ENCODE measurements at regions not wholly inside any gene's neighbourhood (a gene's known extent, or its start where the extent isn't known, plus 50 kb on each side); places are given as distances from the start of the nearest gene placed in this dataset.

DNA sequence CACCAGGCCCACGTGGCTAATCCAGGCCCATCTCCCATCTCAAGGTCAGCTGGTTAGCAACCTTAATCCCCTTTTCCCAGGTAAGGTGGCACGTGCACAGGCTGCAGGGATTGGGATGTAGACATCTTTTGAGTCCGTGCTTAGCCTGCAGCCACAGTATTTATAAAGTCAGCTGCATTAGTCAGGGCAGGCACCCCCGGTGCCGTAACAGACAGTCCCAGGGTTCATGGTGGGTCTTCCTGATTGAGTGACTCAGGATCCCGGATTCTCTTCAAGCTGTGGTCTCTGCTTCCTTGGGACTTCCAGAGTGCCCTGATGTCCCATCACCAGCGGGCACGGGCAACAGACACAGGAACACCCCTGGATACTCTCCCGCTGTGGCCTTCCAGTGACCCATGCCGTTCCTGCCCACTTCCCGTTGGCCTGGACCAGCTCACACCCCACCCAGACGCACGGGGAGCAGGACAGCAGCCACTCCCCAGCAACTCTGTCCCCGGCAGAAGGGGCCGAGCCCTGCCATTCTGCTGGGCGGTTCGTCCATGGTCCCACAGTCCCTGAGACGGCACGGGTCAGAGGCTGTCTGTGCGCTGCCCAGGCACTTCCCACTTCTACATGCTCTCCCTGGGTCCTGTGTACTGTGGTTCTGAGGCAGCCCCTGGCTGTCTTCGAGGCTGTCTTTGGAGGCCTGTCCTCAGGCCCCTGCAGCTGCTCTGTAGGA is 248.6 kb upstream of the GSE1 start:
- WGBS = 82% methylated on average over 8 of the region's 21 CpGs
- TF ChIP-seq POLR2A (IDR thresholded peaks at IDR 0.05) = no peak
- TF ChIP-seq, protein P1, sequence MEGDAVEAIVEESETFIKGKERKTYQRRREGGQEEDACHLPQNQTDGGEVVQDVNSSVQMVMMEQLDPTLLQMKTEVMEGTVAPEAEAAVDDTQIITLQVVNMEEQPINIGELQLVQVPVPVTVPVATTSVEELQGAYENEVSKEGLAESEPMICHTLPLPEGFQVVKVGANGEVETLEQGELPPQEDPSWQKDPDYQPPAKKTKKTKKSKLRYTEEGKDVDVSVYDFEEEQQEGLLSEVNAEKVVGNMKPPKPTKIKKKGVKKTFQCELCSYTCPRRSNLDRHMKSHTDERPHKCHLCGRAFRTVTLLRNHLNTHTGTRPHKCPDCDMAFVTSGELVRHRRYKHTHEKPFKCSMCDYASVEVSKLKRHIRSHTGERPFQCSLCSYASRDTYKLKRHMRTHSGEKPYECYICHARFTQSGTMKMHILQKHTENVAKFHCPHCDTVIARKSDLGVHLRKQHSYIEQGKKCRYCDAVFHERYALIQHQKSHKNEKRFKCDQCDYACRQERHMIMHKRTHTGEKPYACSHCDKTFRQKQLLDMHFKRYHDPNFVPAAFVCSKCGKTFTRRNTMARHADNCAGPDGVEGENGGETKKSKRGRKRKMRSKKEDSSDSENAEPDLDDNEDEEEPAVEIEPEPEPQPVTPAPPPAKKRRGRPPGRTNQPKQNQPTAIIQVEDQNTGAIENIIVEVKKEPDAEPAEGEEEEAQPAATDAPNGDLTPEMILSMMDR (IDR thresholded peaks at IDR 0.05) = no peak
- peak overlapping the region; percentile 46 for H3K27ac ChIP-seq
- peak in 1 of 2 donors; percentile 60 for DNase-seq (ENCODE audit: low spot score in 2 of 2)
- H3K4me3 ChIP-seq = no peak overlapping the region
- peaks cover 82% of the 10 kb centered on the region for H3K4me1 ChIP-seq
- no peaks in the 10 kb centered on the region for H3K9me3 ChIP-seq
- no peaks in the 10 kb centered on the region for H3K27me3 ChIP-seq
- no peaks in the 10 kb centered on the region for H3K36me3 ChIP-seq

DNA sequence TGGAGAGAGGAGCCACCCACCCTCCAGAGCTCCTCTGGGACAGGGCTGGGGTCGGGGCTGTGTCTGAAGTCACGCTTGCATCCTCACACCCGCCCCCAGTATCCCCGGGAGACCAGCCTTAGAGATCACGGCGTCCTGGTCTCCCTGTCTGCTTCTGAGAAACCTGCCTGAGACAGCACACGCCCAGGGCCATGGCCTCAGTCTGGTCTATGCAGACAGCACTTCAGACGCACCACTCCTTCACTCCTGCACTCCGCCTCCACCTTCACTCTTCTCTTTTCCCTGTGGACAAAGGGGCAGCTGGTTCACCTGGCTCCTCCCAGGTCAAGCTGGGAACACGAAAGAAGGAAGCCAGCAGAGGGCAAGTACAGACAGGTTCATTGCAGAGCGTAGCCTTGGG is 248.0 kb upstream of the GSE1 start:
- DNase-seq (ENCODE audit: low spot score in 2 of 2) = peak in 1 of 2 donors; percentile 66
- H3K27me3 ChIP-seq = no peaks in the 10 kb centered on the region
- no peak for TF ChIP-seq POLR2AphosphoS5 (IDR thresholded peaks at IDR 0.05)
- TF ChIP-seq, protein P1 (IDR thresholded peaks at IDR 0.05) = no peak
- no peak for TF ChIP-seq POLR2A (IDR thresholded peaks at IDR 0.05)
- TF ChIP-seq EP300 (IDR thresholded peaks at IDR 0.05) = no peak
- no peak overlapping the region for H3K4me3 ChIP-seq
- no peaks in the 10 kb centered on the region for H3K9me3 ChIP-seq
- H3K36me3 ChIP-seq = no peaks in the 10 kb centered on the region
- peaks cover 82% of the 10 kb centered on the region for H3K4me1 ChIP-seq
- peak overlapping the region; percentile 46 for H3K27ac ChIP-seq
- 68% methylated on average over 3 of the region's 11 CpGs for WGBS

DNA sequence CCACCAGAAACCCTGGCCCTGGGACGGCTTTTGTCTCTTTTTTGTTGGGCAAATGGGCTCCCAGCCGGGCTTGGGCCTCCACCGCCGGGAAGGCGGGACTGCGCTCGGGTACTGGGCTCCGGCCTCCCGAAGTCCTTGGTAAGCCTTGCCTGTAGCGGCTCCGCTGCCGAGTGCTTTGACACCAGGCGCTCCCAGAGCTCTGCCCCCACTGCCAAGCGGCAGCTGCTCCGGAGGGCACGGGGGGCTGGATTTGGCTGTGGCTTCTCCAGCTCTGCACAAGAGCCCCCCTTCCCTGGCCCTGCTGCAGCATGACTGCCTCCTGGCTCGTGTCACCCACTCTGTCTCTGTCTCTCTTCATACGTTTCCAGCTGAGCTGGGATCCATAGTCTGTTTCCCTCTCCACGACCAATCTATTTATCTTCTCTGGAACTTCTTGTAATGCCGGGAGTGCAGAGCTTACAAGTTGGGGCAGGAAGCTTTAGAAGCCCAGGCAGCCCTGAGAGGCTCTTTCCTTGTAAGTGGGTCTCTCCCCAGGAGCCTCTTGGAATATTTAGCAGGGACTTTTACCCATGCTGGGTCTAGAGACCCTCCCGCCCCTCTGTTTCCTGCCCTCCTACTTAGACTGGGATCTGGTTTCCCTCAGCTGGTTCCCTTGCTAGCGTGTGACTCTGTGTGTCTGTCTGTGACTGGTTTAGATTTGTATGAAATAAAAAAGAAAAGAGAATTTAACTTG is 246.9 kb upstream of the GSE1 start:
- Histone ChIP-seq H3K27me3 (no peaks in the 10 kb centered on the region), H3K4me3 (no peak overlapping the region), H3K9me3 (no peaks in the 10 kb centered on the region), H3K36me3 (no peaks in the 10 kb centered on the region), H3K27ac (peak overlapping the region; percentile 76), H3K4me1 (peaks cover 87% of the 10 kb centered on the region)
- TF ChIP-seq EP300 (IDR thresholded peaks at IDR 0.05) (no peak), POLR2AphosphoS5 (IDR thresholded peaks at IDR 0.05) (no peak), POLR2A (IDR thresholded peaks at IDR 0.05) (no peak)
- TF ChIP-seq, protein P1 (IDR thresholded peaks at IDR 0.05) = no peak
- WGBS = 44% methylated on average over 17 of the region's 22 CpGs
- DNase-seq (ENCODE audit: low spot score in 2 of 2) = peak in 1 of 2 donors; percentile 60

DNA sequence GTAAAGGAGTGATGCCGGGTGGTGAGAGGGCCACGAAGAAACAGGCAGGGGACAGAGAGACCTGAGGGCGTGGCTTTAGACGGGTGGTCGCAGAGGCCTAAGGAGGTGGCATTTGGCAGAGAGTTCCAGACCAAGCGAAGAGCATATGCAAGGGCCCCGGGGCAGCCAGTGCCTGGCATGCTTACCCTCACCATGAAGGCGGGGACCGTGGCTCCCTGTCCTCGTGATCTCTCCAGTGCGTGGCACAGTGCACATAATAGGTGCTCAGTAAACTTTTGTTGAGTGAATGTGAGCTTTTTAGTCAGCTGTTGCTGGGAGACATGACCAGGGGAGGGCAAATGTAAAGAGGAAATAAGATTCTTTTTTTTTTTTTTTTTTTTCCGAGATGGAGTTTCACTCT is 245.6 kb upstream of the GSE1 start:
- Histone ChIP-seq H3K9me3 (no peaks in the 10 kb centered on the region), H3K27me3 (no peaks in the 10 kb centered on the region), H3K4me1 (peaks cover 88% of the 10 kb centered on the region), H3K27ac (peak overlapping the region; percentile 34), H3K4me3 (no peak overlapping the region), H3K36me3 (no peaks in the 10 kb centered on the region)
- DNase-seq (ENCODE audit: low spot score in 2 of 2) = no peak
- WGBS = 85% methylated on average over 12 of the region's 12 CpGs
- no peak for TF ChIP-seq POLR2AphosphoS5 (IDR thresholded peaks at IDR 0.05)
- TF ChIP-seq, protein P1 (IDR thresholded peaks at IDR 0.05) = no peak
- TF ChIP-seq POLR2A (IDR thresholded peaks at IDR 0.05) = no peak
- no peak for TF ChIP-seq EP300 (IDR thresholded peaks at IDR 0.05)

DNA sequence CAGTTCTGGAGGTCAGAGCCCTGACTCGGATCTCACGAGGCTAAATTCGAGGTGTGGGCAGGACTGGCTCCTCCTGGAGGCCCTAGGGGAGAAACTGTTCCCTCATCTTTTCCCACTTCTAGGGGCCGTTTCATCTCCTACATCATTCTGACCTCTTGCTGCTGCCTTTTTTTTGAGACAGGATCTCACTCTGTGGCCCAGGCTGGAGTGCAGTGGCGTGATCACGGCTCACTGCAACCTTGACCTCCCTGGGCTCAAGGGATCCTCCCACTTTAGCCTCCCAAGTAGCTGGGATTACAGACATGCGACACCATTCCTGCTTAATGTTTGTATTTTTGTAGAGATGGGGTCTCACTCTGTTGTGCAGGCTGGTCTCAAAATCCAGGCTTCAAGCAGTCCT is 244.1 kb upstream of the GSE1 start:
- H3K27me3 ChIP-seq = no peaks in the 10 kb centered on the region

More for the DNA sequence above, 244.1 kb upstream of the GSE1 start:
- Histone ChIP-seq H3K27ac (peak overlapping the region; percentile 79), H3K9me3 (no peaks in the 10 kb centered on the region), H3K4me3 (no peak overlapping the region), H3K36me3 (no peaks in the 10 kb centered on the region), H3K4me1 (peaks cover 89% of the 10 kb centered on the region)
- no peak for DNase-seq (ENCODE audit: low spot score in 2 of 2)
- TF ChIP-seq POLR2A (IDR thresholded peaks at IDR 0.05) (no peak), EP300 (IDR thresholded peaks at IDR 0.05) (no peak), POLR2AphosphoS5 (IDR thresholded peaks at IDR 0.05) (no peak)
- TF ChIP-seq, protein P1 (IDR thresholded peaks at IDR 0.05) = no peak
- WGBS = 92% methylated on average over 7 of the region's 7 CpGs
